ENCODE measurements at regions not wholly inside any gene's neighbourhood (a gene's known extent, or its start where the extent isn't known, plus 50 kb on each side); places are given as distances from the start of the nearest gene placed in this dataset.

GRCh38 chr6:76552268-76552667, 479.8 kb upstream of the IMPG1 start:
- no peak overlapping the region for H3K27ac ChIP-seq
- TF ChIP-seq POLR2A (IDR thresholded peaks at IDR 0.05): no peak
- no peak for TF ChIP-seq EP300 (IDR thresholded peaks at IDR 0.05)
- TF ChIP-seq, protein P1, sequence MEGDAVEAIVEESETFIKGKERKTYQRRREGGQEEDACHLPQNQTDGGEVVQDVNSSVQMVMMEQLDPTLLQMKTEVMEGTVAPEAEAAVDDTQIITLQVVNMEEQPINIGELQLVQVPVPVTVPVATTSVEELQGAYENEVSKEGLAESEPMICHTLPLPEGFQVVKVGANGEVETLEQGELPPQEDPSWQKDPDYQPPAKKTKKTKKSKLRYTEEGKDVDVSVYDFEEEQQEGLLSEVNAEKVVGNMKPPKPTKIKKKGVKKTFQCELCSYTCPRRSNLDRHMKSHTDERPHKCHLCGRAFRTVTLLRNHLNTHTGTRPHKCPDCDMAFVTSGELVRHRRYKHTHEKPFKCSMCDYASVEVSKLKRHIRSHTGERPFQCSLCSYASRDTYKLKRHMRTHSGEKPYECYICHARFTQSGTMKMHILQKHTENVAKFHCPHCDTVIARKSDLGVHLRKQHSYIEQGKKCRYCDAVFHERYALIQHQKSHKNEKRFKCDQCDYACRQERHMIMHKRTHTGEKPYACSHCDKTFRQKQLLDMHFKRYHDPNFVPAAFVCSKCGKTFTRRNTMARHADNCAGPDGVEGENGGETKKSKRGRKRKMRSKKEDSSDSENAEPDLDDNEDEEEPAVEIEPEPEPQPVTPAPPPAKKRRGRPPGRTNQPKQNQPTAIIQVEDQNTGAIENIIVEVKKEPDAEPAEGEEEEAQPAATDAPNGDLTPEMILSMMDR (IDR thresholded peaks at IDR 0.05): no peak
- 68 to 78% methylated on average over 4 of the region's 4 CpGs for WGBS, 2 donors

DNA sequence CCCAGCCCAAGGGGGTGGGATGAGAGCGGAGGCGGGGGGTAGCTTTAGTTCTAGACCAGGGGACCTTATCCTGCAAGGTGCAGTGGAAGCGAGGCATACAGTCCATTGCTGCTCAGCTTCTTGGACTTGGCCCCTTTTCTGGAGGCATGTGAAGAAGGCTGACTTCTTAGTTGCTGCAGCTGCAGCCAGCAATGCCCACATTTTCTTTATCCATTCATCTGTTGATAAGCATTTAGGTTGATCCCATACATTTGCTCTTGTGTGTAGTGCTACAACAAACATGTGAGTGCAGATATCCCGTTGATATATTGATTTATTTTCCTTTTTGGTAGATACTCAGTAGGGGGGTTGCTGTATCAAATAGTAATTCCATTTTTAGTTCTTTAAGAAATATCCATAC, 461.2 kb upstream of the IMPG1 start:
- Histone ChIP-seq H3K4me1 (no peaks in the 10 kb centered on the region), H3K36me3 (no peaks in the 10 kb centered on the region), H3K27me3 (no peaks in the 10 kb centered on the region), H3K9me3 (peaks cover 0 to 25% (median 0%) of the 10 kb centered on the region in 4 donors), H3K4me3 (no peak overlapping the region), H3K27ac (no peak overlapping the region)
- TF ChIP-seq EP300 (IDR thresholded peaks at IDR 0.05) (no peak), POLR2A (IDR thresholded peaks at IDR 0.05) (no peak)
- TF ChIP-seq, protein P1 (IDR thresholded peaks at IDR 0.05): no peak
- no peak for DNase-seq (ENCODE audit: low spot score in 2 of 2)
- 89 to 95% methylated on average over 4 of the region's 4 CpGs for WGBS, 2 donors

More at GRCh38 chr6:76552268-76552667, 479.8 kb upstream of the IMPG1 start:
- no peaks in the 10 kb centered on the region for H3K36me3 ChIP-seq
- H3K9me3 ChIP-seq: peaks cover 0 to 2% (median 0%) of the 10 kb centered on the region in 4 donors
- no peak for DNase-seq (ENCODE audit: low spot score in 2 of 2)
- H3K4me1 ChIP-seq: no peaks in the 10 kb centered on the region
- H3K27me3 ChIP-seq: no peaks in the 10 kb centered on the region
- no peak overlapping the region for H3K4me3 ChIP-seq

DNA sequence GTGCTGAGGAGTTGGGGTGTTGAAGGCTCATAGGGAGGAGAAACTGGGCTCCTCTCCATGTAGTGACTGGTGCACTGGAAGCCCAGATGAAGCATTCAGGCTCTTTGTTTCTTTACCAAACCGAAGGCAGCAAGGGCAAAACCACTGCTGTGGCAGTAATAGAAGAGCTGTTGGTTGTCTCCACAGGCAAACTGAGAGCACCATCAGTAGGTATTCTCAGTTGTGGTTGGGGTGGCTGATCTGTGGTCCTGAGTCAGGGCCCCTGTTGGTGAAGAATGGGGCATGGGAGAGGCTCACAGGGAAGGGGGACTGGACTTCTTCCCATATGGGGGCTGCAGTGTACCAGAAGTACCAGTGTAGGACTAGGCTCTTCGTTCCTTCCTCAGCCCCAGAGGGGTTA, 460.2 kb upstream of the IMPG1 start:
- H3K4me3 ChIP-seq: no peak overlapping the region
- no peaks in the 10 kb centered on the region for H3K4me1 ChIP-seq
- peaks cover 0 to 25% (median 0%) of the 10 kb centered on the region in 4 donors for H3K9me3 ChIP-seq
- no peak for DNase-seq (ENCODE audit: low spot score in 2 of 2)
- WGBS, 2 donors: 60 to 93% methylated on average over 2 of the region's 2 CpGs
- H3K36me3 ChIP-seq: no peaks in the 10 kb centered on the region
- H3K27ac ChIP-seq: no peak overlapping the region
- TF ChIP-seq EP300 (IDR thresholded peaks at IDR 0.05) (no peak), POLR2A (IDR thresholded peaks at IDR 0.05) (no peak)
- TF ChIP-seq, protein P1 (IDR thresholded peaks at IDR 0.05): no peak
- no peaks in the 10 kb centered on the region for H3K27me3 ChIP-seq

- Histone ChIP-seq H3K4me3 (no peak overlapping the region), H3K27ac (no peak overlapping the region), H3K9me3 (peaks cover 0 to 5% (median 2%) of the 10 kb centered on the region in 4 donors), H3K27me3 (no peaks in the 10 kb centered on the region), H3K36me3 (no peaks in the 10 kb centered on the region), H3K4me1 (no peaks in the 10 kb centered on the region)
- DNase-seq (ENCODE audit: low spot score in 2 of 2): no peak
- TF ChIP-seq EP300 (IDR thresholded peaks at IDR 0.05) (no peak), POLR2A (IDR thresholded peaks at IDR 0.05) (no peak)
- TF ChIP-seq, protein P1 (IDR thresholded peaks at IDR 0.05): no peak
Observed at GRCh38 chr6:76518443-76518842, 446.0 kb upstream of the IMPG1 start.

DNA sequence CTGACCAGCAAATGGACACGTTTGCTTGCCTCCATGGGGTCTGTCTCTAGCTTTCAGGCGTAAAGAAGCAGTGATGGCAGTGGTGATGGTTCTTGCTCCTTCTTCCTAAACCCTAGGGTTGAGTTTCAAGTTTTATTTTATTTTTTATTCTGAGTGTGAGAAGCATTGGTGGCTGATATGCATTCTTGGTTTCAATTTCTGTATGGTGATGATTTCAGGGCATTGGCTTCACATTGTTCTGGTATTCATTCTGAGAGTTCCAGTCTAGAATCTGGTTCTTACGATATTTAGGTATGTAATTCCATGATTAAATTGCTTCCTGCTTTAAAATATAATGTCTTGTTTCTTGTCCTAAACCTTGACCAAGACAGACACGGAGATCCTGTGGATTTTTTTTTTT, 444.5 kb upstream of the IMPG1 start:
- DNase-seq (ENCODE audit: low spot score in 2 of 2): no peak
- TF ChIP-seq, protein P1 (IDR thresholded peaks at IDR 0.05): no peak
- no peak for TF ChIP-seq POLR2A (IDR thresholded peaks at IDR 0.05)
- Histone ChIP-seq H3K27me3 (no peaks in the 10 kb centered on the region), H3K9me3 (peaks cover 0 to 8% (median 2%) of the 10 kb centered on the region in 4 donors), H3K36me3 (no peaks in the 10 kb centered on the region), H3K4me1 (no peaks in the 10 kb centered on the region), H3K27ac (no peak overlapping the region), H3K4me3 (no peak overlapping the region)
- WGBS, 2 donors: 85 to 93% methylated on average over 4 of the region's 4 CpGs
